ENCODE measurements at regions not wholly inside any gene's neighbourhood (a gene's known extent, or its start where the extent isn't known, plus 50 kb on each side); places are given as distances from the start of the nearest gene placed in this dataset.

- TF ChIP-seq CTCF (IDR thresholded peaks at IDR 0.05) (no peak), ZFX (IDR thresholded peaks at IDR 0.05; ENCODE audit: borderline replicate concordance) (no peak)
These were observed 210.0 kb upstream of the DAB1 start for GRCh38 chr1:57633881-57634280.

Measured in 22Rv1 (cell line).